KOPT-K1 (cell line): ENCODE measurements at regions not wholly inside any gene's neighbourhood (a gene's known extent, or its start where the extent isn't known, plus 50 kb on each side); places are given as distances from the start of the nearest gene placed in this dataset.

Experiments
- H3K27ac ChIP-seq: fragments of 200-600 bp; sonication (generic); 2 replicates; pipeline ENCODE4 v1.5.1; 2016; ENCODE audit warnings: antibody characterized with exemption, mild to moderate bottlenecking, low read depth, low read length; ENCODE audit not compliant: poor library complexity, severe bottlenecking
- H3K36me3 ChIP-seq: fragments of 200-600 bp; sonication (generic); 2 replicates; pipeline ENCODE4 v1.5.1; 2017; ENCODE audit warnings: antibody characterized with exemption, mild to moderate bottlenecking, low read length, moderate library complexity; ENCODE audit not compliant: insufficient read depth
- H3K9me3 ChIP-seq: fragments of 200-600 bp; sonication (generic); 2 replicates; pipeline ENCODE4 v1.5.1; 2017; ENCODE audit warnings: antibody characterized with exemption, low read length, mild to moderate bottlenecking; ENCODE audit not compliant: insufficient read depth, poor library complexity, severe bottlenecking

DNA sequence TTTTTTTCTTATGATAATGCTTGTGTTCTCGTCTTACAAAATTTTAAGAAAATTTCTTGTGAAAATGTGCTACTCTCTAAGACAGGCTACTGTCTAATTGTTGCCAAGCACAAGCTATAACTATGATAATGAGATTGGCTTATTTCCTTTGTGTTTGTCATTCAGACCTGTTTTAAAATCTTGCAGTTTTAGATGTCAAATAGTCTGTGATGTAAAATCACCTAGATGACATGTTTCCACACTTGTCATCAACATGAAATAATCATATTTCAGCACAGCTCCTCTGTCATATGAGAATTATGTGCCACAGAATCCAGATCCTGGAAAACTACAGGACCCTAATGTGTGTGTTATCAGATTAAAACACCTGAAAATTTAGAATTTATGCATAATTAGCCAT lies 539.7 kb downstream of the USP25 start:
- H3K9me3 ChIP-seq, result no peaks in the 10 kb centered on the region
- H3K27ac ChIP-seq, result no peak overlapping the region
- no peaks in the 10 kb centered on the region for H3K36me3 ChIP-seq

DNA sequence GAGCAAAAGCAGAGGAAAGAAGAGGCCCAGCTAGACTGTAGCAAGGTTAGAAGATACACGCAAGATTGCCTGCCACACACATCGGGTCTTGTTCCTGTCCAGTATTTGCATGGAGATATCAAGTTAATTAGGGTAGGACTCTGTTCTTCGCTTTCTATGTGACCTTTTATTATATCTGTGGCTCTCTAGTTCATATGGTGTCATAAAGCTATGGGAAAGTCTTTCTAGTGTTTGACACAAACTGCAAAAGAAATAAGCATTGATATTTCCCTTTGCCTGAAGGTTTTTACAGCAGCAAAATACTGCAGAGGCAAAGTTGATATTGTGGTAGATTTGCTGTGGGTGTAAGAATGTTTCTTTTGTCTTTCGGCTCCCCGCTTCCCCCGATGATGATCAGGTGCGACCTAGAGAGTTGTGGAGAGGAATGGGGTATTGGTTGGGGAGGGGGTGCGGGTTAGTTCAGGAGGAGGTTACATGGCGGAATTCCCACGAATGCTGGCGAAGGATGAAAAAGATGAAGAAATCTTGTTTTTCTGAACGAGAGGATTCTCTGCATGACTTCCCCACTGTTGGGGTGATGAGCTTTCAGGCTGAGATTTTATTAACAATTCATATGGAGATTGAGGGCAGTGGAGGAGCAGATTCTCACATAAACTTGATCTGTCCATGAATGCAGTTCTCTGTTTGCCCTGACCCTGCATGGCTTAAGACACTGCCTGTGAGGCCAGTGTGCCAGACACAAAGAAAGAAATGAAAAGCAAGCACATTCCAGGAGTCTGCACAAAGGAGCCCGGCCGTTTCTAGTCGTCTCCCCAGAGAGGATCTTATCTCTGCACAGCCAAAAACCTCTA lies 550.2 kb downstream of the USP25 start:
- Histone ChIP-seq H3K36me3 (no peaks in the 10 kb centered on the region), H3K27ac (no peak overlapping the region), H3K9me3 (no peaks in the 10 kb centered on the region)

DNA sequence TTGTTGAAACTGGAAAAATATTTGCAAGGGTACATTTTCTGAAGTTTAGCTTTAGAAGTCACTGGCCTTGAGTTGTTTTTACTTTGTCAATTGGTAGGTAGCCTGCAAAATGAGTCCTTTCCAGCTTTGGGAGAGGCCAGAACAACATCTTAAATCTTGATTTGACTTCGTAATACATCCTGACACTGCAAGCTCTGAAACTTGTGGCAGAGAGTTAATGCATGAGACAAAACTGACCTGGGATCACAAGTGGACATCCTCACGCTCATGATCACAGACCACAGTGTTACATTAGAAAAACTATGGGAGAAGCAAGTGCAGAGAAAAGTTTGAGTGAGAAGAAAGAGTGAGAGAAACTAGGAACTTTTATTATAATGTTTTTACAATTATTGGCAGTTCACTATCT lies 550.9 kb downstream of the USP25 start:
- H3K27ac ChIP-seq, result no peak overlapping the region
- H3K9me3 ChIP-seq, result no peaks in the 10 kb centered on the region
- H3K36me3 ChIP-seq, result no peaks in the 10 kb centered on the region

DNA sequence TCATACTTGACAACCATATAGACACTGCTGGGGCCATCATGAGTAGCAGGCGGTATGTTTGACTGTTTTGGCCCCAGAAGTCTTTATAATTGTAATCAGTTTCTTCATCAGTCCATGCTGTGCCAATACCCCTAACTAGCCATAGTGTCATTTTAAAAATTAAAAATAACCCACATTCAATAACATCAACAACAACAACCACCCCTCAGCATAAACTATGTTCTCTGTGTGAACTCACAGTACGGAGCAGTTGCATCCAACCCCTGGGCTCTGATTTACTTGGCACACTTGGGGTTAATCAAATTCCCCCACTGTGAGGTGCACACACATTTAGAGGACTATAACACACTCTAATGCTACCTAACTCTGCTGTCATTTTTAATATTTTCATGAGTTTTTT lies 553.7 kb downstream of the USP25 start:
- Histone ChIP-seq H3K36me3 (no peaks in the 10 kb centered on the region), H3K9me3 (no peaks in the 10 kb centered on the region), H3K27ac (no peak overlapping the region)

DNA sequence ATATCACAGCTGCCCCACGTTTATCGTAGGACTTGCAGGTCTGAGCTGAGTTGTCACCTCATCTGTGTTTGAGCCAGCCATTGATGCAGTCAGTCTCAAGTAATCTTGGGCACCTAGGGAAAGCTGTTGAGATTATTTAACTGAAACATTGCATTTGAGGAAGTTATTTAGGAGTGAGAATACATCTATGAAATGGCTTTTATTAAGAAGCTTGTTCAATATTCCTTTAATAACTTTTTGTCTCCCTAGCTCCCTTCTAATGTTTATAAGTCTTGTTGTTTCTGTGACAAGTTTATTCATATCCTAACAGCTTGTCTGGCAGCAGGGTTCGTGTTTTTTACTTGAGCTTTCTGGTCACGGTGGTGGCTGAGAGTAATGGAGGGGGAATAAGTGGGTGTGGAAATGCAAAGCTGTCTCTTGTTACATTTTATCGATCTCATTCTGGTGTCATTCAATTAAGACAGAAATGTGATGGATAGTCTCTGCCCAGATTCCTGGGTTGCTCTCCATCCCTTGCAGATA lies 555.9 kb downstream of the USP25 start:
- Histone ChIP-seq H3K27ac (no peak overlapping the region), H3K36me3 (no peaks in the 10 kb centered on the region), H3K9me3 (no peaks in the 10 kb centered on the region)

DNA sequence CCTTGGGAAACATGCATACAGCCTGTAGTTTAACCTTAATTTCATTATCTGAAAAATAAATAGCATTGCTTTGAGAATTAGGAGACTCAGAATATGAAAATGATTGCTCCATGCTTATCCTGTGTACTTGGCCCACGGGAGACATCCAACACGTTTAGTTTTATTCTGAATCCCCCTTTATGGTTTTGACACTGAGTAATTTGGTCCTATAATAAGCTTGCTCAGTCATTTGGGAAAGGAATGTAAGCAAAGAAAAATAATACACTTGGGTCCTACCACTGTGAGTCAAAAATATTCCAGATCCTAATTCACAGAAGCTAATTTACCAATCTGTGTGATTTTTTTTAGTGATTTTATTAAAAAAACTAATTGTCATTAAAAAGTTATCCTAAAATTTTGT lies 557.3 kb downstream of the USP25 start:
- Histone ChIP-seq H3K36me3 (no peaks in the 10 kb centered on the region), H3K9me3 (no peaks in the 10 kb centered on the region), H3K27ac (no peak overlapping the region)

DNA sequence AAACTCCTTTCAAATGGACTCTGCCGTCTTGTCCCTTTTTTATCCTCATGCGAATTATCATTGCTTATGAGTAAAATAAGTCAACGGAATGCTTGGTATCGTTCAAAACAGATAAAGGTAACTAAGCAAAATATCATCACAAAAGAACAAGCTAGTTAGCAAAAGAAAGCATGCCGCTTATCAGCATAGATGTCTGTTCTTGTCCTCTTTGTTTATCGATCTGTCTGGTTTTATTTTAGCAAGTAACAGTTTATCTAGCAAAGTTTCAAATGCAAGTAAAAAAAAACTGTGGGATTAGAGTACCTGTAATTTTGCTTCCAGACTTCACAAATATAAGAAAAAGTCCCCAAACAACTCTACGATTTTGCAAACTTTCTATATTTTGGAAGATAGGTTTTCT lies 561.5 kb downstream of the USP25 start:
- no peaks in the 10 kb centered on the region for H3K36me3 ChIP-seq
- H3K27ac ChIP-seq, result no peak overlapping the region
- no peaks in the 10 kb centered on the region for H3K9me3 ChIP-seq

DNA sequence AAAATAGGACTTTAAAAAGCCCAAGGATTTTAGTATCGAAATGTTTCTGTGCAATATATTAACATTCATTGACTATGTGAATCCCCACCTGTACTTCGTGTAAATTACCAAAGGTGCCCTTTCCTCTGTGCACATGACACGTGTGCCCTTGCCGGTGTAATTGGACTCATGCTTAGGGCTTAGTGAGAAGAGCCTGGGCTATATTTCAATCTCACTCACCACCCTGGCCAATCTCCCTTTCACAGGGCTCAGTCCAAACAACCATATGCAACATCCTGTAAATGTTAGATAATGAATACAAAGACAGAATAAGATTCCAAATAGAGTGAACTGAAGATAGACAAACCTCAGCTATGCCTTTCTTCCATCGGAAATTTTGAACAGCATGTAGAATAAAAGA lies 564.3 kb downstream of the USP25 start:
- Histone ChIP-seq H3K36me3 (no peaks in the 10 kb centered on the region), H3K9me3 (no peaks in the 10 kb centered on the region)

DNA sequence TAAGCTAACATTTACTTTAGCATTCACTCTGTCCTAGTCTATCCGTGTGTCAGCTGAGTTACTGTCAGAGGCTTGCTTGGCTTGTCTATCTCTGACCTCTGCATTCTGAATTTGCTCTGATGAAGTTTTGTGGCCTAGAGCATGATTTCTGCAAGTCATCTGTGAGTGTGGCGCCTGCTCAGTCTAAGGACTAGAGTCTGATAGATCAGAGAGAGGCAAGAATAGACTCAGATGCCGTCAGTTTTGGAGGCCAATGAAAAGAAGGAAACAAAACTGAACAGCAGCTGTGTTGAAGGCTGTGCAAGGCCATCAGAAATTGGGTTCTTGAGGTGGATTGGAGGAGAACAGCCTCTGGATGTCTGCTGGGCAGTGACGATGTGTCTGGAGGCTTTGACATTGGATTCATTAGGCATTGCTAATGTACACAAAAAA lies 573.1 kb downstream of the USP25 start:
- no peak overlapping the region for H3K27ac ChIP-seq
- no peaks in the 10 kb centered on the region for H3K9me3 ChIP-seq
- no peaks in the 10 kb centered on the region for H3K36me3 ChIP-seq

More for the DNA sequence above, 564.3 kb downstream of the USP25 start:
- no peak overlapping the region for H3K27ac ChIP-seq

DNA sequence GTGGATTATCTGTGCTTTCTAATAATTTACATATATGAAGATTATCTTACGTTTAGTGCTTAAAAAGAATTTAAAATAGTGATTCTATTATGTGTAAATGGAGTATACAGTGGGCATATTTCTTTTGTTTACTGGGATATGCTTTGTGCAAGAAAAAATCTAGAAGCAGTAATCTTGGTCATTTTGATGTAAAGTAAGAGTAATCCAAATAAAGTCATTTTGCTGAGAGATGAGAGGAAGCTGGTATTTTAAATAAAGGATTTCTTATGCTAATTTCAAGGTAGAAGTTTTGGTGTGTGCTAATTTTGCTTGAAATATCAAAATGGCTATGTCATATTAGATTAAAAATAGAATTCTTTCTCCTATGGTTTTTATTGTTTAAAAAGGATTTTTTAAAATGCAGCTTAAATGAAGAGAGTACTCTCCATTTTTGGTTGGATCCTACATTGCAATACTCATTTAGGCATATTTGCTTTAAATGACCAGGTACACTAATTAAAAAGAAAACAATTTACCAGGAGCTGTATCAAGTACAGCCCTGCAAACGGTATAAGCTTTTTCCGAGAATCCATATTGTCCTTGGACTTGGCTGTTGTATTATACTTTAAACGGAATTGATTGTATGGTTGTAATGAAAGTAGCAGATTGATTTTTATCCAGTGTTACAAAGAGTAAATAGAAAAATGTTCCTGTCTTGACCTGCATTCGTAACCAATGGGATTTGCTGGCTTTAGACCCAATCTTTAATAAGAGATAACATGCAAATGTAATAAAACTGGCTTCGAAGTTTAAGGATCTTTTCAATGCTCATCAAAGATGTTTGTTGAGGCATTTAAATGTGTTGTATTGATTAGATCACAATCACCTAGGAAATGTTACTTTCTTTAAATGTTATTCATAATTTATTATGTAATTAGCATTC lies 574.7 kb downstream of the USP25 start:
- Histone ChIP-seq H3K9me3 (no peaks in the 10 kb centered on the region), H3K27ac (no peak overlapping the region), H3K36me3 (no peaks in the 10 kb centered on the region)

DNA sequence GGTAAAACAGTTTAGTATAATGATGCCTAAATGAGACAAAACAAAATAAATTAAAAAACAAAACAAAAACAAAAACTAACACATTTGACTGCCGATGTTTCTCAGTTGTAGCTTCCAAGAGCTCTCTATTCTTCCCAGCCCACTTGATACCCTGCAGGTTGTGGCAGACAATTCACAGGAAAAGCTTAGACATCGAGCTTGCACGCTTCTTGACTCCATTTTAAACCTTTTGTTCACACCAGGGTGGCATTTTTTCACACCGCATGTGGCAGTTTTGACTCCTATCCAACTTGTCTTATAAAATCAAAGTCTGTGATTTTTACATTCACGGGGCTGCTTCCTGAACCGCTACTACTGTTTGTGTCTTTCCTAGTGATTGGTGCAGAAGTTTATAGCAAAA lies 575.9 kb downstream of the USP25 start:
- Histone ChIP-seq H3K9me3 (no peaks in the 10 kb centered on the region), H3K36me3 (no peaks in the 10 kb centered on the region), H3K27ac (no peak overlapping the region)

DNA sequence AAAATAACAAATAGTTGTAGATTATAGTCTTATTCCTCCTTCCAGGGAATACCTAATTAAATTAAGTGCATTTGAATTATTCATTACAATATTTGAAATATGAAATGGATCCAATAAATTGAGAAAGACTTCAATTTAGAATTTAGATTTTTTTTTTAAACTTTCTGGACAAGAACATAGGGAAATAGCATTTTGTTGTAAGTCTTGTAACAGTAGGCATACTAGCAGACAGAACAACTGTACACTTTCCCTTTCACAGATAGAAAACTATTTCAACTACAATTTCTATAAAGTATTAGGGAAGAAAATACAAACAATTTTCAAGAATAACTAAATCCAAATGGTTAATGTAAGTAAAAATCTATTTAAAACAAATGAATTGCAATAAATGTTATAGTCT lies 577.5 kb downstream of the USP25 start:
- H3K36me3 ChIP-seq, result no peaks in the 10 kb centered on the region
- no peaks in the 10 kb centered on the region for H3K9me3 ChIP-seq
- H3K27ac ChIP-seq, result no peak overlapping the region

DNA sequence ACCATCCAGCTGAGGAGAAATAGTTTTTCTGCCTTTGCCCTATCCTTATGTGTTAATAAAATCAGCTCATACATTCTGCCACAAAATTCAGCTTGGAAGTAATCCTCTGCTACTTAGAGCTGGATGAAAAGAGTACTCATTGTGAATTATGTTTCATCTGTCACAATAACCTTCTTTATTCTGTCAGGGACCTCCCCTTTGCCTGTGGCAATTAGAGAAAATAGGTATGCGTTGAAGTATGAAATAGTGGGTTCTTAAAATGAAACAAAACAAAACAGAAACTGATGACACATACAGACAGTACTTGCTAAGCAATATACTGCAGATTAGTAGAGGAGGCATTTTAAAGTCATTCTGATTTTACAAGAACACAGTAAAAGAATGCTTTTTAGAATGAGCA lies 578.5 kb downstream of the USP25 start:
- H3K36me3 ChIP-seq, result no peaks in the 10 kb centered on the region
- H3K27ac ChIP-seq, result no peak overlapping the region
- H3K9me3 ChIP-seq, result no peaks in the 10 kb centered on the region

DNA sequence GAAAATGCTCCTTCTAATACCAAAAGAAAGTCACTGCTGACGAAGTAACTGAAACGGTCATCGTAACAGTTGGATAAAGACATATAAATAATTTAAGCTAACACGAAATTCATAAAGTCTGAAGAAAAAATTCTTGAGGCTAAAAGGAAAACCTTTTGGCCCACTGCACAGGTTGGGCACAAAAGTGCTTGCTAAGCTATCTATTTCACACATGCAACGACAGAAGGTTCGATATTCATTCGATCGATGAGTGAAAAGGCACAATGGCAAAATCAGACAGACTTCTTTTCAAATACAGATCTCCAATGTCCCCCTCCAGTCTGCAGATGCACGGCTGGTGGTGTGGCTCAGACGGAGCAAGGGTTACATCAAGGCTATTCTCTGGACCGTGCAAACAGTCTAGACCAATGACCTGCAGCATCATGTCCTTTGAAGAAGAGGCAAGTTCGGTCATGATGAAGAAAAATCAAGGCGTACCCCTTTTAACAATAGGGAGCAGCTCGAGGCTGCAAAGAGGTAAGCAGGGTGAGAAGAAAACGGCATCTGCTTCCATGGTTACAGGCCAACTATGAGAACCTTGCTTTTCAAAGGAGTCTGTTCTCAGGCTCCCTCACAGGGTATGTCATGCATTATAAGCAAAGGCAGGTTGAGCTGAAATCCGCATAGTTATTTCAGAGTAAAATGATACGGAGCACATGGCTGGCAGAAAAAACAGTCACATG lies 579.6 kb downstream of the USP25 start:
- H3K9me3 ChIP-seq, result no peaks in the 10 kb centered on the region
- H3K36me3 ChIP-seq, result no peaks in the 10 kb centered on the region
- no peak overlapping the region for H3K27ac ChIP-seq

DNA sequence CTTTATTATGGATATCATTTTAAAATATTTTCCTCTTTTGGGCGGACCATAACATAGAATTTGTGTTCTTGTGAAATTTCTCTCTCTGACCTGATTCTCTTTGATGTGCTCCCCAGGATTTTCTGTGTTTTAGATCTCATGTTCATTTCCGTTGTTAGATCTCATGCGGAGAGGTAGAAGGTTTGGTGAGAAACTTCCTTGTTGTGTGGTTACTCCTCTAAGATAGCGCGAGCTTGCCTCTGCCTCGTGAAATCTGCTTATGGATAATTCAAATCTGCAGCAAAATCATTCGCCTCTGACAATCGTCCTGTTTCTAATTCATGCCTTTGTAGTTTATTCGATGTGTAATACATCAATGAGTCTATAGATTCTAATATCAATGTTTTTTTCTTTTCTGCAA lies 580.4 kb downstream of the USP25 start:
- H3K36me3 ChIP-seq, result no peaks in the 10 kb centered on the region
- H3K9me3 ChIP-seq, result no peaks in the 10 kb centered on the region
- H3K27ac ChIP-seq, result no peak overlapping the region
